NB4 (cell line): ENCODE measurements at regions not wholly inside any gene's neighbourhood (a gene's known extent, or its start where the extent isn't known, plus 50 kb on each side); places are given as distances from the start of the nearest gene placed in this dataset.

Experiments used
- CTCF ChIP-seq: IDR thresholded peaks from one replicate; pipeline ENCODE4 v1.5.1; 2012; ENCODE audit warnings: low read depth, low read length
- MAX ChIP-seq: IDR thresholded peaks from 2 replicates; pipeline ENCODE4 v1.6.1; 2011; ENCODE audit warnings: low read depth, low read length

GRCh38 chr12:90645181-90645580 is 309.8 kb downstream of the CCER1 start:
- TF ChIP-seq CTCF: no peak
- no peak for TF ChIP-seq MAX
